Mucosa of gallbladder (tissue), 1 donor: ENCODE measurements at regions not wholly inside any gene's neighbourhood (a gene's known extent, or its start where the extent isn't known, plus 50 kb on each side); places are given as distances from the start of the nearest gene placed in this dataset.
"Not testable (repeated sequence)": the region's sequence is repeated elsewhere in the genome, so short reads cannot be mapped to it uniquely, and the experiment has no call there.

ENCODE experiments used
- DNase-seq: peaks from one replicate; pipeline ENCODE4 v3.0.0-alpha.2; 2020; ENCODE audit warnings: low spot score
- donor health status: DM: no; HTN: no; CAD: no.

DNA sequence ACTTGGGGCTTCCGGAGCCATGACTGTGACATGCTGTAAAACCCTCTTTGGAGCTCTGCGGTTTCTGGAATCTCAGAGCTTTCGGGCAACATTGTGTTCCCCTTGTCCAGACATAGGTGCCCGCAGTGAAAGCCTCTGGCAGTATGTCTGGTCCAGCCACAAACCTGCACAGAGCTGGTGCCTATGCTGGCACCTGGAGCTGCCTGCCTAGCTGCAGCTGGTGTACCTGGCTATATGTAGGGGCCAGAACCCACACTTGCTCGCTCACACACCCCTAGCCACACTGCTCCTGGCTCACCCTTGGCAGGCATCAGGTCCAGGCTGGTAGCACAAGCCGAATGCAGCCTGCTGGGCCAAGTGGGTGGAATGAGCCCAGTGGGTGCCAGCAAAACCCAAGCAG is 861.1 kb downstream of the FLRT2 start:
- no peak for DNase-seq

GRCh38 chr14:86388216-86388615 is 858.3 kb downstream of the FLRT2 start:
- no peak for DNase-seq

- no peak for DNase-seq
Observed at GRCh38 chr14:86373886-86374285, 843.9 kb downstream of the FLRT2 start.

DNA sequence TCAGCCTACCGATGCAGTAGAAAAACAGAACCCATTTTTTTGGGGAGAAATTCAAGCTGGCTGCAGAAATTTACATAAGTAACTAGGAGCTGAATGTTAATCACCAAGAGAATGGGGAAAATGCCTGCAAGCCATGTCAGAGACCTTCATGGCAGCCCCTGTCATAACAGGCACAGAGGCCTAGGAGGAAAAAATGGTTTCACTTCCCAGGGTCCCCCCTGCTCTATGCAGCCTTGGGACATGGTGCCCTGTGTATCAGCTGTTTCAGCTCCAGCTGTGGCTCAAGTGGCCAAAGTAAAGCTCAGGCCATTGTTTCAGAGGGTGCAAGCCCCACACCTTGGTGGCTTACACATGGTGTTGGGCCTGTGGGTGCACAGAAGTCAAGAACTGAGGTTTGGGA is 842.5 kb downstream of the FLRT2 start:
- no peak for DNase-seq

DNA sequence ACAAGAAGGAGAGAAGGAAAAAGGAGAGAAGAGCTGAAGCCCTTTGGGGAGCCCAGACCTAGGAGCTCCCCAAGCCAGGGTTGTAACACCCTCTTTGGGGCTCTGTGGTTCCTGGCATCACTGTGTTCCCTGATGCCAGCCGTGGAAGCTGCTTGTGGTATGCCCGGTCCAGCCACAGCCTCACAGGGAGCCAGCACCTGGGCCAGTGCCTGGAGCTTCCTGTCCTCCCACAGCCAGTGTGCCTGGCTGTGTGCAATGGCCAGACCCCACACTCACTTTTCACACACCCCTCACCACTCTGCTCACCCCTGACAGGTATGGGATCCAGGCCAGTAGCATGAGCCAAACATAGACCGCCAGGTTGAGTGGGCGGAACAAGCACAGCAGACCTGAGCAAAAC is 834.7 kb downstream of the FLRT2 start:
- DNase-seq = no peak

DNA sequence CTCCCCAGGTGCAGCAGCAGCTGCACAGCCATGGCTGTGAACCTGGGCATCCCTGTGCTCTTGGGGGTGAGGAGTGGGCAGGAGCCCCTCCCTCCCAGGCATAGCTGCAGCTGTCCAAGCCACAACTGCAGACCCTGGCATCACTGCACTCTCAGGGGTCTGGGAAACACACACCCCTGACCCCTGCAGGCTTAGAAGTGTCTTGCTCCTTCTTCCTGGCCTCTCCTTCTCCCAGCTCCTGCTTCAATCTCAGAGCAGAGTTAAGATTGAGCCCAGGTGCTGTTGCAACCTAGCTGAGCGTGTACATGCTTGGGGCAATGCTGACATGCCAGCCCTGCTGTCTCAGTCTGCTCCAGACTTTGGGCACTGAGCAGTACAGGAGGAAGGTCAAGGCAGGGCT is 833.6 kb downstream of the FLRT2 start:
- DNase-seq = no peak

GRCh38 chr14:86363047-86363446 is 833.1 kb downstream of the FLRT2 start:
- DNase-seq = no peak

DNA sequence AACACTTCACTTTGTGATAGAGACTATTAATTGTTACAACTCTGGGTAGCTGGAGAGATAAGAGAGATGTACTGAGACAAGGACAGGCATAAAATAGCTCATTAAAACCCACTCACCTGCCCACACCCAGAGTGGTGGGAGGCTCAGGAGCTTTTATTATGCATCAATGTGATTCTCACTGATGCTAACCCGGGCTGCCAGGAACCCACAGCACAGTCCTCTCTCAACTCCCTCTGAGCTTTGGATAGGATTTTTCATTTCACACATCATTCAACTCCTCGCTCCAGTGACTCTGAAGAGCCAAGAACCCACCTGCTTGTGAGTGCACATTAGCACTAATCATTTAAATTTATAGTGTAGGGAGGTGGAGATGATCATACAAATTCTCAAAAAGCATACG is 827.9 kb downstream of the FLRT2 start:
- no peak for DNase-seq

- DNase-seq = no peak
Observed at GRCh38 chr14:86357119-86357518, 827.2 kb downstream of the FLRT2 start.

DNA sequence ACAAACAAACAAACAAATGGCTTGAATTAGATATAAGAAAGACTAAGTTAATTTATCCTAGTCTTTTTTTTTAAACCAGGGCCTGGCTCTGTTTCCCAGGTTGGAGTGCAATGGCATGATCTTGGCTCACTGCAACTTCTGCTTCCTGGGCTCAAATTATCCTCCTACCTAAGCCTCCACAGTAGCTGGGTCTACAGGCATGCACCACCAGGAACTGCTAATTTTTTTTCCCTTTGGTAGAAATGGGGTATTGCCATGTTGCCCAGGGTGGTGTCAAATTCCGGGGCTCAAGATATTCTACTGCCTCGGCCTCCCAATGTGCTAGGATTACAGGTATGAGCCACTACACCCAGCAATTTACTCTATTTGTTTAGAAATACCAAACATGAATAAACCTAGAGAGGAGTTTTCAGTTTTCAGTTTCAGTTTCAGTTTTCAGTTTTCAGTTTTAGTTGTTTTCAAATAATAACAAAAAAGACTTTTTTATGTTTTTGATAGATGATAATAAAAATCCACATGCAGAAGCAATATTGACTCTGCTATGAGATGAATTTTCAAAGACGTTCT is 817.0 kb downstream of the FLRT2 start:
- no peak for DNase-seq

GRCh38 chr14:86334355-86334754 is 804.4 kb downstream of the FLRT2 start:
- DNase-seq = no peak

- DNase-seq = no peak
Observed at GRCh38 chr14:86333493-86333892, 803.5 kb downstream of the FLRT2 start.

DNA sequence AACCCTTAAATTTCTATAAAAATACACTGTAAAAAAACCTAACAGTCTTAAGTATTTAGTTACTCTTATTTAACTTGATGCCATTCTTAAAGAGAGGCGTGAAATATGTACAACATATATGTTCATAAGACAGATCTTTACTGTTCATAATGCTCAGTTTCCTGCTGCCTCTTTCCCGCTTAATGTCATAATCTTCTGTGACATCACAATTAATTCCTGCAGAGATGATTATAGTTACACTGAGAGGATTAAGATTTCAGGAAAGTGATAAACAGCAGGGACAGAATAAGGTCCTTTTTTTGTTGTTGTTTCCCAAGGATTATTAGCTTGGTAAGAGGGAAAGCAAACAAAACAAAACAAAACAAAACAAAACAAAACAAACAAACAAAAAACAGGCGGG is 801.4 kb downstream of the FLRT2 start:
- DNase-seq = no peak

DNA sequence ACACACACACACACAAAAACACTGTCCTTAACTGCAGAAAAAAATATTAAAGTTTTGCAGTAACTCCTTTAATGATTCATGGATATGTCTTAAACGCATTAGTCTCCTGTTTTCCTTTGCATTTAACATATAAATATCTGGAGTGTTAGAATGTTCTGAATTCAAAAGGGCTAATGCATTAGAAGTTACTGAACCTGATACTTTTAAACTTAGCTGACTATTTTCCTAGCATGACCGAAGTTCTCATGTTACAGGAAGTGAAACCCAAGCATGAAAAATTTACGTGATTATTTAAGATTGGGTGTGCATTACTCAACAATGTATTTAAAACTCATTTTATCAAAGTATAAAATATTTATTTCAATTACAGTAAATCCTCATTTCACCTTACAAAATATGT is 791.2 kb downstream of the FLRT2 start:
- DNase-seq = no peak

- not testable (repeated sequence) for DNase-seq
Observed at GRCh38 chr14:86312154-86312665, 782.3 kb downstream of the FLRT2 start.

GRCh38 chr14:86311151-86311550 is 781.2 kb downstream of the FLRT2 start:
- DNase-seq = no peak

DNA sequence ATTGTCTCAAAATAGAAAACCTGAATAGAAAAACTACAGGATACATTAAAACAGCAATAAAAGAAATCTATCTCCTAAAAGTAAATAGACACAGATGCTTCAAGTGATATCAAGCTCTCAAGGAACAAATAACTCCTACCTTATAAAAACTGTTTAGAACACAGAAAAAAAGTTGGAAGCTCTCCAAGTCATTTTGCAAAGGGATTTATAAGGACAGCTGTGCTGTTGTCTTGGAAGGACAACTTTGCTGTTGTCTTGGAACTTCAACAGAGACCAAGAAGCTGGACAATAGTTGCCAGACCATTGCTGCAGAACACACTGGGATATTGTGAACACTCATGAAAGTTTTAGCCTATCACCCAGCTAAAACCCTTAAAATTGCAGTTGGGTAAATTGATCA is 780.7 kb downstream of the FLRT2 start:
- no peak for DNase-seq

DNA sequence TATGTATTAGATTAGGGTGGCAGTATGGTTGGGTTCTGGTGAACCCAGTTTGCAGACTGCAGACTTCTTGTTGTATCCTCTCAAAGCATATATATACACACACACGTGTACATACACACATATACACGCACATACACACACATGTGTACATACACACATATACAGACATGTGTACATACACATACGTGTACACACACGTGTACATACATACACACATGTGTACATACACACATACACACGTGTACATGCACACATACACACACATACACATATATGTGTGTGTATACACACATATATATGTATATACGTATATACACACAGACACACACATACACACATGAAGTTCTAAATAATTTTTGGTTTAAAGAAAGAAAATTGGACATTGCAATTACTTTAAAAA is 780.2 kb downstream of the FLRT2 start:
- DNase-seq = no peak

DNA sequence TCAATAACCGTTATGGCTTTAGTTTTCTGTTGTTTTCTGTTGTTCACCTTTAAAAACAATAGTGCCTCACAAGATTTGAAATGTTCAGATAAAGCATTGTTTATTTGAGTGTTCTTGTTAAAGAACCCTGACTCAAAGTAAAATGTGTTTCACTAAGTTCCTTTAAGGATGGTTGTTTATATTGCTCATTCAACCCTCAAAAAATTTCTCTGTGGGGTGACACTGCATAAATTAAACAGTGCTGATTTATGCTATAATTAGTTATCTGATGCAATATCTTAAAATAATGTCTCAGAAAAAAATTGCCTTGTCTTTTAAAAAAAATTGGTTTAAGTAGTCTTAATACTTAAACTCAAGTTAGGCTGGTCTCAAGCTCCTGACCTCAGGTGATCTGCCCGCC is 775.1 kb downstream of the FLRT2 start:
- no peak for DNase-seq

GRCh38 chr14:86299994-86300393 is 770.0 kb downstream of the FLRT2 start:
- no peak for DNase-seq

DNA sequence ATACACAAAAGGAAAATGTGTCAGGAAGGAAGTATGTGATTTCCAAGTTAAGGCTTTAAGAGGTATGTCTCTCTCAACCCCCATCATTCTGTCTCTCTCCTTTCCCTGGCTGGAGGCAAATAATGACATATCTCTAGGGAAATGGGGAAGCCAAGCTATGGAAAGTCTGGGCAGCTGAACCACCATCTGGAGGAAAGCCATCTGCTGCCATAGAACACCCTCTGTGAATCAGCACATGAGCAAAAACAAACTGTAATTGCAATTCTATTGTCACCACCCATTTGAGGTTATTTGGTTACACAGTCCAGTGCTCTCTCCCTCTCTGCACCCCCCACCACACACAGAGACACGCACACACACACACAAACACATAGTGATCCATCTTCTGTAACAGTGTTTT is 766.2 kb downstream of the FLRT2 start:
- no peak for DNase-seq

DNA sequence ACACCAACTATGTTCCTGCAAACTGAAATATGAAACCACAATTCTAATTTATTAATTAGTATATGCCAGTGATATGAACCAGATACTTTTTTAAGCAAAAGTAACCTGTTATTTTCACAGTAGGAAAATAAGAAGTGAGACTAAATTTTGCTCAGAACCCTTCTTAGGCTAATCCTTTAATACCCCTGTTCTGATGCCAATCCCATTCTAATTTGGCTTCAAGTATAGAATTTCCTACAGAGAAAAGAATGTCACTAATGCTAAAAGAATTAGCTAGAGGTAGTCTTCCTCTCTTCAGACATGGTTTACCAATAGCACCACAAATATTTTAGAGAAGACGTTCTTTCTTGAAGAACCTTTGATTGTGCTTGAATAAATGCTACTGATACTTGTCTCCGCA is 758.4 kb downstream of the FLRT2 start:
- DNase-seq = no peak

DNA sequence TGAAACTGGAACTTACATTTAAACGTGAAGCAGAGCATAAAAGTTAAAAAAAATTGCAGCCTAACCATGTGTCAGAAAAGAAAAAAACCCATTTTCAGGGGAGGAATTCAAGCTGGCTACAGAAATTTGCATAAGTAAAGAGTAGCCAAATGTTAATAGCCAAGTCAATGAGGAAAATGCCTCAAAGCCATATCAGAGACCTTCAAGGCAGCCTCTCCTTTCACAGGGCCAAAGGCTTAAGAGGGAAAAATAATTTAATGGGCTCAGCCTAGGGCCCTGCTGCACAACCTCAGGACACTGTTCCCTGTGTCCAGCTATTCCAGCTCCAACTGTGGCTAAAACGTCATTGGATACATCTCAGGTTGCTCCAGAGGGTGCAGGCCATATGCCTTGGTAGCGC is 749.5 kb downstream of the FLRT2 start:
- DNase-seq = no peak

- no peak for DNase-seq
Observed at GRCh38 chr14:86257973-86258372, 728.0 kb downstream of the FLRT2 start.

- DNase-seq = no peak
Observed at GRCh38 chr14:86243158-86243557, 713.2 kb downstream of the FLRT2 start.
